HEK293 (cell line): ENCODE measurements at regions not wholly inside any gene's neighbourhood (a gene's known extent, or its start where the extent isn't known, plus 50 kb on each side); places are given as distances from the start of the nearest gene placed in this dataset.

Experiments used
- CTCF ChIA-PET: fragments of 350-600 bp; formaldehyde crosslinking; extraction: SDS; loops from one replicate; lab custom pipeline; 2021; ENCODE audit warnings: antibody characterized with exemption; lab: Yijun Ruan, JAX
- POLR2A ChIA-PET: fragments of 300-600 bp; formaldehyde crosslinking; extraction: SDS; loops from one replicate; lab custom pipeline; 2020; ENCODE audit warnings: antibody characterized with exemption, inconsistent platforms; lab: Yijun Ruan, JAX
- H3K27ac ChIP-seq: fragments of 200-500 bp; sonication (Bioruptor generic); 2 replicates; pipeline ENCODE4 v1.5.1; 2014; ENCODE audit warnings: low read depth, low read length, control low read depth, inconsistent platforms; ENCODE audit errors: extremely low read depth
- H3K36me3 ChIP-seq, 2 experiments: fragments of 200-500 bp in 1 of 2; sonication (Bioruptor generic) in 1 of 2; 1 replicate in 1 of 2; 2 replicates in 1 of 2; pipeline ENCODE4 v1.5.1; 2014 to 2017; ENCODE audit warnings: inconsistent platforms in 2 of 2, low read length in 2 of 2; ENCODE audit not compliant: control insufficient read depth in 2 of 2, insufficient read depth in 1 of 2
- H3K4me1 ChIP-seq: fragments of 200-500 bp; sonication (Bioruptor generic); 2 replicates; pipeline ENCODE4 v1.5.1; 2014; ENCODE audit warnings: mild to moderate bottlenecking, low read length, inconsistent platforms; ENCODE audit not compliant: control insufficient read depth, insufficient read depth
- H3K4me3 ChIP-seq: 2 replicates; pipeline ENCODE4 v1.5.1; 2011; ENCODE audit warnings: low read depth, mild to moderate bottlenecking, control low read depth, low read length, moderate library complexity
- H3K9me3 ChIP-seq: fragments of 200-500 bp; sonication (Bioruptor generic); 2 replicates; pipeline ENCODE4 v1.5.1; 2014; ENCODE audit warnings: low read depth, low read length, inconsistent platforms; ENCODE audit not compliant: control insufficient read depth, insufficient read depth
- FEZF1 ChIP-seq: fragments of 450-650 bp; formaldehyde crosslinking; IDR thresholded peaks from 2 replicates; pipeline ENCODE4 v1.5.1; 2016; ENCODE audit warnings: missing biosample characterization, missing genetic modification characterization
- OSR2 ChIP-seq: fragments of 450-650 bp; formaldehyde crosslinking; IDR thresholded peaks from 2 replicates; pipeline ENCODE4 v1.5.1; 2016; ENCODE audit warnings: missing biosample characterization, missing genetic modification characterization
- SCRT2 ChIP-seq: fragments of 450-650 bp; formaldehyde crosslinking; IDR thresholded peaks from 2 replicates; pipeline ENCODE4 v1.5.1; 2016; ENCODE audit warnings: missing biosample characterization, missing genetic modification characterization
- ZBTB1 ChIP-seq: fragments of 450-650 bp; formaldehyde crosslinking; IDR thresholded peaks from 2 replicates; pipeline ENCODE4 v1.5.1; 2016; ENCODE audit warnings: missing biosample characterization, missing genetic modification characterization
- ZBTB48 ChIP-seq: fragments of 450-650 bp; formaldehyde crosslinking; IDR thresholded peaks from 2 replicates; pipeline ENCODE4 v1.5.1; 2016; ENCODE audit warnings: missing biosample characterization, missing genetic modification characterization
- ZNF132 ChIP-seq: fragments of 450-650 bp; formaldehyde crosslinking; IDR thresholded peaks from 2 replicates; pipeline ENCODE4 v1.5.1; 2017; ENCODE audit warnings: missing biosample characterization, missing genetic modification characterization, borderline replicate concordance
- ZNF555 ChIP-seq: fragments of 450-650 bp; formaldehyde crosslinking; conservative IDR thresholded peaks from 2 replicates; pipeline ENCODE4 v1.5.1; 2017; ENCODE audit warnings: missing biosample characterization, mild to moderate bottlenecking, missing genetic modification characterization, inconsistent platforms
- ZNF677 ChIP-seq: fragments of 450-650 bp; IDR thresholded peaks from 2 replicates; pipeline ENCODE4 v1.5.0; 2018; ENCODE audit warnings: missing biosample characterization, mild to moderate bottlenecking, missing genetic modification characterization, moderate library complexity
- TF ChIP-seq, protein P1 (sequence below): fragments of 450-650 bp; formaldehyde crosslinking; IDR thresholded peaks from 2 replicates; pipeline ENCODE4 v1.5.1; 2016; ENCODE audit warnings: missing biosample characterization, missing genetic modification characterization, borderline replicate concordance
- TF ChIP-seq, protein P2 (sequence below): sonication (generic); formaldehyde crosslinking; IDR thresholded peaks from 2 replicates; pipeline ENCODE4 v1.8.1; 2022; ENCODE audit warnings: mild to moderate bottlenecking, moderate library complexity, missing genetic modification reagents
- TF ChIP-seq, protein P3 (sequence below): fragments of 450-650 bp; formaldehyde crosslinking; IDR thresholded peaks from 2 replicates; pipeline ENCODE4 v1.5.1; 2017; ENCODE audit warnings: missing biosample characterization, missing genetic modification characterization
- TF ChIP-seq, protein P4 (sequence below): fragments of 450-650 bp; formaldehyde crosslinking; IDR thresholded peaks from 2 replicates; pipeline ENCODE4 v1.5.1; 2016; ENCODE audit warnings: missing biosample characterization, missing genetic modification characterization

DNA sequence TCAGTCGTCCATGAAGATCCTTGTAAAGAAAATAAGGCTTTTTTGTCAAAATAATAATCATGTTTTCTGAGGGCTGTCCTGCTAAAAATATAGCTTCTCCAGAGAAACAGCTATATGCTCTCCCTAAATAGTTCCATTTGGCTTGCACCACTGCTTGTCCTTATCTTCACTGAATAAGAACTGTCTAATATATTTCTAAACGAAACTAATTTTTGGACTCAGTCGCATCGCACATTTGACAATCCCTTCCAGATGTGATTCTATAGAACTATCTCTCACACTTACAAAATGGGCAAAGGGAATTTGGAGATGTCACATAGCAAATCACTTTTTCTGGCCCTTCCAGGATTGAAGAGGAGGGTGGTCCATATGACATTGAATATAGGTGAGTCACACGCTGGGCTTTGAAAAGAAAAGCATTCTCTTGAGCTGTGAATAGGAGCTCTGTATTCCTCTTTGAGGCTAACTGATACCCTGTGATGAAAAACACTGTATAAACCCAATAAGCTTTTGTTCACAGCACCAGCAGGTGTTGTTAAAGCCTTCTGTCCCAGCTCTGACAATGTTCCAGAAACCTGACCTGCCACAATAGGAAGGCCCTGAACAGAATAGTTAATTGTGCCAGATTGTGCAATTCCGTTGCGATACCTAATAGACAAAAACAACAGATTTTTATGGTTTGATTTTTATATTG, 1144.2 kb downstream of the ROBO2 start:
- ChIA-PET POLR2A (no interaction called here), CTCF (interaction anchor here (0.8 kb wide), 1 partner anchor 121 kb away, joined by 3 read pairs; no protein-coding TSS in a partner anchor)
- no peaks in the 10 kb centered on the region for H3K9me3 ChIP-seq
- TF ChIP-seq ZNF555 (tag by site-specific recombination): no peak
- TF ChIP-seq ZNF677 (tag by site-specific recombination): no peak
- TF ChIP-seq ZBTB1 (tag by site-specific recombination): no peak
- TF ChIP-seq, protein P1, sequence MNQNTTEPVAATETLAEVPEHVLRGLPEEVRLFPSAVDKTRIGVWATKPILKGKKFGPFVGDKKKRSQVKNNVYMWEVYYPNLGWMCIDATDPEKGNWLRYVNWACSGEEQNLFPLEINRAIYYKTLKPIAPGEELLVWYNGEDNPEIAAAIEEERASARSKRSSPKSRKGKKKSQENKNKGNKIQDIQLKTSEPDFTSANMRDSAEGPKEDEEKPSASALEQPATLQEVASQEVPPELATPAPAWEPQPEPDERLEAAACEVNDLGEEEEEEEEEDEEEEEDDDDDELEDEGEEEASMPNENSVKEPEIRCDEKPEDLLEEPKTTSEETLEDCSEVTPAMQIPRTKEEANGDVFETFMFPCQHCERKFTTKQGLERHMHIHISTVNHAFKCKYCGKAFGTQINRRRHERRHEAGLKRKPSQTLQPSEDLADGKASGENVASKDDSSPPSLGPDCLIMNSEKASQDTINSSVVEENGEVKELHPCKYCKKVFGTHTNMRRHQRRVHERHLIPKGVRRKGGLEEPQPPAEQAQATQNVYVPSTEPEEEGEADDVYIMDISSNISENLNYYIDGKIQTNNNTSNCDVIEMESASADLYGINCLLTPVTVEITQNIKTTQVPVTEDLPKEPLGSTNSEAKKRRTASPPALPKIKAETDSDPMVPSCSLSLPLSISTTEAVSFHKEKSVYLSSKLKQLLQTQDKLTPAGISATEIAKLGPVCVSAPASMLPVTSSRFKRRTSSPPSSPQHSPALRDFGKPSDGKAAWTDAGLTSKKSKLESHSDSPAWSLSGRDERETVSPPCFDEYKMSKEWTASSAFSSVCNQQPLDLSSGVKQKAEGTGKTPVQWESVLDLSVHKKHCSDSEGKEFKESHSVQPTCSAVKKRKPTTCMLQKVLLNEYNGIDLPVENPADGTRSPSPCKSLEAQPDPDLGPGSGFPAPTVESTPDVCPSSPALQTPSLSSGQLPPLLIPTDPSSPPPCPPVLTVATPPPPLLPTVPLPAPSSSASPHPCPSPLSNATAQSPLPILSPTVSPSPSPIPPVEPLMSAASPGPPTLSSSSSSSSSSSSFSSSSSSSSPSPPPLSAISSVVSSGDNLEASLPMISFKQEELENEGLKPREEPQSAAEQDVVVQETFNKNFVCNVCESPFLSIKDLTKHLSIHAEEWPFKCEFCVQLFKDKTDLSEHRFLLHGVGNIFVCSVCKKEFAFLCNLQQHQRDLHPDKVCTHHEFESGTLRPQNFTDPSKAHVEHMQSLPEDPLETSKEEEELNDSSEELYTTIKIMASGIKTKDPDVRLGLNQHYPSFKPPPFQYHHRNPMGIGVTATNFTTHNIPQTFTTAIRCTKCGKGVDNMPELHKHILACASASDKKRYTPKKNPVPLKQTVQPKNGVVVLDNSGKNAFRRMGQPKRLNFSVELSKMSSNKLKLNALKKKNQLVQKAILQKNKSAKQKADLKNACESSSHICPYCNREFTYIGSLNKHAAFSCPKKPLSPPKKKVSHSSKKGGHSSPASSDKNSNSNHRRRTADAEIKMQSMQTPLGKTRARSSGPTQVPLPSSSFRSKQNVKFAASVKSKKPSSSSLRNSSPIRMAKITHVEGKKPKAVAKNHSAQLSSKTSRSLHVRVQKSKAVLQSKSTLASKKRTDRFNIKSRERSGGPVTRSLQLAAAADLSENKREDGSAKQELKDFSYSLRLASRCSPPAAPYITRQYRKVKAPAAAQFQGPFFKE (tag by site-specific recombination): no peak
- no peak for TF ChIP-seq ZBTB48 (tag by site-specific recombination)
- TF ChIP-seq, protein P2, sequence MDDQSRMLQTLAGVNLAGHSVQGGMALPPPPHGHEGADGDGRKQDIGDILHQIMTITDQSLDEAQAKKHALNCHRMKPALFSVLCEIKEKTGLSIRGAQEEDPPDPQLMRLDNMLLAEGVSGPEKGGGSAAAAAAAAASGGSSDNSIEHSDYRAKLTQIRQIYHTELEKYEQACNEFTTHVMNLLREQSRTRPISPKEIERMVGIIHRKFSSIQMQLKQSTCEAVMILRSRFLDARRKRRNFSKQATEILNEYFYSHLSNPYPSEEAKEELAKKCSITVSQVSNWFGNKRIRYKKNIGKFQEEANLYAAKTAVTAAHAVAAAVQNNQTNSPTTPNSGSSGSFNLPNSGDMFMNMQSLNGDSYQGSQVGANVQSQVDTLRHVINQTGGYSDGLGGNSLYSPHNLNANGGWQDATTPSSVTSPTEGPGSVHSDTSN (CRISPR knock-in tag): no peak
- TF ChIP-seq, protein P3, sequence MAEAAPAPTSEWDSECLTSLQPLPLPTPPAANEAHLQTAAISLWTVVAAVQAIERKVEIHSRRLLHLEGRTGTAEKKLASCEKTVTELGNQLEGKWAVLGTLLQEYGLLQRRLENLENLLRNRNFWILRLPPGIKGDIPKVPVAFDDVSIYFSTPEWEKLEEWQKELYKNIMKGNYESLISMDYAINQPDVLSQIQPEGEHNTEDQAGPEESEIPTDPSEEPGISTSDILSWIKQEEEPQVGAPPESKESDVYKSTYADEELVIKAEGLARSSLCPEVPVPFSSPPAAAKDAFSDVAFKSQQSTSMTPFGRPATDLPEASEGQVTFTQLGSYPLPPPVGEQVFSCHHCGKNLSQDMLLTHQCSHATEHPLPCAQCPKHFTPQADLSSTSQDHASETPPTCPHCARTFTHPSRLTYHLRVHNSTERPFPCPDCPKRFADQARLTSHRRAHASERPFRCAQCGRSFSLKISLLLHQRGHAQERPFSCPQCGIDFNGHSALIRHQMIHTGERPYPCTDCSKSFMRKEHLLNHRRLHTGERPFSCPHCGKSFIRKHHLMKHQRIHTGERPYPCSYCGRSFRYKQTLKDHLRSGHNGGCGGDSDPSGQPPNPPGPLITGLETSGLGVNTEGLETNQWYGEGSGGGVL: no peak
- TF ChIP-seq ZNF132: no peak
- no peak for TF ChIP-seq SCRT2 (tag by site-specific recombination)
- no peak for TF ChIP-seq FEZF1 (tag by site-specific recombination)
- no peak for TF ChIP-seq OSR2 (tag by site-specific recombination)
- TF ChIP-seq, protein P4, sequence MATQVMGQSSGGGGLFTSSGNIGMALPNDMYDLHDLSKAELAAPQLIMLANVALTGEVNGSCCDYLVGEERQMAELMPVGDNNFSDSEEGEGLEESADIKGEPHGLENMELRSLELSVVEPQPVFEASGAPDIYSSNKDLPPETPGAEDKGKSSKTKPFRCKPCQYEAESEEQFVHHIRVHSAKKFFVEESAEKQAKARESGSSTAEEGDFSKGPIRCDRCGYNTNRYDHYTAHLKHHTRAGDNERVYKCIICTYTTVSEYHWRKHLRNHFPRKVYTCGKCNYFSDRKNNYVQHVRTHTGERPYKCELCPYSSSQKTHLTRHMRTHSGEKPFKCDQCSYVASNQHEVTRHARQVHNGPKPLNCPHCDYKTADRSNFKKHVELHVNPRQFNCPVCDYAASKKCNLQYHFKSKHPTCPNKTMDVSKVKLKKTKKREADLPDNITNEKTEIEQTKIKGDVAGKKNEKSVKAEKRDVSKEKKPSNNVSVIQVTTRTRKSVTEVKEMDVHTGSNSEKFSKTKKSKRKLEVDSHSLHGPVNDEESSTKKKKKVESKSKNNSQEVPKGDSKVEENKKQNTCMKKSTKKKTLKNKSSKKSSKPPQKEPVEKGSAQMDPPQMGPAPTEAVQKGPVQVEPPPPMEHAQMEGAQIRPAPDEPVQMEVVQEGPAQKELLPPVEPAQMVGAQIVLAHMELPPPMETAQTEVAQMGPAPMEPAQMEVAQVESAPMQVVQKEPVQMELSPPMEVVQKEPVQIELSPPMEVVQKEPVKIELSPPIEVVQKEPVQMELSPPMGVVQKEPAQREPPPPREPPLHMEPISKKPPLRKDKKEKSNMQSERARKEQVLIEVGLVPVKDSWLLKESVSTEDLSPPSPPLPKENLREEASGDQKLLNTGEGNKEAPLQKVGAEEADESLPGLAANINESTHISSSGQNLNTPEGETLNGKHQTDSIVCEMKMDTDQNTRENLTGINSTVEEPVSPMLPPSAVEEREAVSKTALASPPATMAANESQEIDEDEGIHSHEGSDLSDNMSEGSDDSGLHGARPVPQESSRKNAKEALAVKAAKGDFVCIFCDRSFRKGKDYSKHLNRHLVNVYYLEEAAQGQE: no peak
- H3K27ac ChIP-seq: no peak overlapping the region
- no peaks in the 10 kb centered on the region for H3K36me3 ChIP-seq
- H3K4me1 ChIP-seq: no peaks in the 10 kb centered on the region
- H3K4me3 ChIP-seq: no peak overlapping the region
